GM18951 (cell line): ENCODE measurements at regions not wholly inside any gene's neighbourhood (a gene's known extent, or its start where the extent isn't known, plus 50 kb on each side); places are given as distances from the start of the nearest gene placed in this dataset.

Experiments used
- POLR2A ChIP-seq: IDR thresholded peaks from 4 replicates; pipeline ENCODE4 v1.6.1; 2011; ENCODE audit warnings: mild to moderate bottlenecking; ENCODE audit not compliant: insufficient read length, insufficient read depth; ENCODE audit errors: extremely low read depth
- in situ Hi-C: fragments of 300-500 bp; cut with MboI; formaldehyde crosslinking; loops from one replicate; pipeline ENCODE4 v1.12.0; 2022; ENCODE audit warnings: low sequenced_read_pairs, mixed read lengths, inconsistent platforms; ENCODE audit not compliant: unreplicated experiment

GRCh38 chr11:13098616-13099289 is 89.6 kb downstream of the RASSF10 start:
- TF ChIP-seq POLR2A = no peak
- in situ Hi-C loops = no loop called here

GRCh38 chr11:13101644-13102512 is 92.8 kb downstream of the RASSF10 start:
- TF ChIP-seq POLR2A = no peak
- in situ Hi-C loops = no loop called here

DNA sequence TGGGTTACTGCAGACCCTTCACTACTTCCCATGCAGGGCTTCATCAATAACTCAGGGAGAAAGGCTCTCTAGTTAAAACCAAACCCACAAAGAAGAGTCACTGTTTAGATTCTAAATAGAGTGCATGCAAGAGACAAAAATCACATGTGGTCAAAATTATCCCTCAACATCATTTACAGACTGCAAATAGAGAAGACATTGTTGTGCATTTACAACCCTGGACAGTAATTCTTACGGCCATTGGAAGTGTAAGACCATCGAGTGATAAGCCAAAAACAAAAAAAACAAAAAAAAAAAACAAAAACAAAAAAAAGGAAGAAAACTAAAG is 93.4 kb downstream of the RASSF10 start:
- in situ Hi-C loops = no loop called here
- no peak for TF ChIP-seq POLR2A

DNA sequence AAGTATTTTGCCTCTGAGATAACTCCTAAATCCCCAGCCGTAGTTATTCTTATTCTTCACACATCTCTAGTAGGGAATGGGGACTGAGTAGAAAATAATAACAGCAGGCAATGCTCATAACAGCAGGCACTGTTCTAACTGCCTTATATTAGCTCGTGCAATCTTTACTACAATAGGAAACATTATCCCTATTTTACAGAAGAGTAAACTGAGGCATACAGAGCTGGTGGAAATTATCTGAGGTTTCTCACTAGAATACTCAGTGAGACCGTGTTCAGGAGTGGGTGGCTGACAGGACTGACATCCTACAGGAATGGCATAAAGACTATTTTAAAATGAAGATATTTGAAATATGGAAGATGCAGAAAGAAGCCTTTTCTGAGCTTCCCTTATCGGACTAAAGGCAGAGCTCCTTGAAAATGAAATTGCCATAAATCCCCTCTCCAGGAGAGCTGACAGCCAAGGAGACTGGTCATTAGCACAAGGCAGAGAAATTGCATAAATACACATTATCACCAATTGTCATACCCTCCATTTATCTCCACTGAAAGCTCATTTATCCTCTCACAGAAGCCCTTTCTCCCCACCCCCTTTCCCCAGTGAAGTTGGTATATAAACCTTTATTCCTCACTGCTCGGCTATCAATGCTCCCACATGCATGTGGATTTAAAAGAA is 93.9 kb downstream of the RASSF10 start:
- in situ Hi-C loops = no loop called here
- TF ChIP-seq POLR2A = no peak

GRCh38 chr11:13103962-13104554 is 94.9 kb downstream of the RASSF10 start:
- in situ Hi-C loops = no loop called here
- no peak for TF ChIP-seq POLR2A

- in situ Hi-C loops = no loop called here
- no peak for TF ChIP-seq POLR2A
Observed at GRCh38 chr11:13104619-13105236, 95.6 kb downstream of the RASSF10 start.

GRCh38 chr11:13105237-13105844 is 96.2 kb downstream of the RASSF10 start:
- in situ Hi-C loops = no loop called here

DNA sequence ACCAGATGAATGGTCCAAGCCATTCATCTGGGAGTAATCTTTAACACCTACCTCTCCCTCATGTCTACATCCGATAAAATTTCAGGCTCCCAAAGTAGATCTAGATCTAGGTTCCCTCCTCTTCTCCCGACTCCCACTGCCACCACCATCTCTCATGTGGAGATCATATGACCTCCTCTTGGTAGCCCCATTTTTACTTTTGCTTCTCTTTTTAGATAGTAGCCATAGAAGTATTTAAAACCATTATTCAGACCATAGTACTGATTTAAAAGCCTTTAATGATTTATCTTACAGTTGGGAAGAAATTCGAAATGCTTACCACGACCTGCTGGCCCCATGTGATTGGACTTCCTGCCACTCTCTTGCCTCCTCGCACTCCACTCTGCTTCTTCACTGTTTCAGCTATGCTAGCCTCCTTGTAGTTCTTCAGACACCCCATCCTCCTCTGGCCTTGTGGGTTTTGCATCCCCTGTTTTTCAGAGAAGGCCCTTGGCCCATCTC is 98.5 kb downstream of the RASSF10 start:
- in situ Hi-C loops = no loop called here

More at GRCh38 chr11:13105237-13105844, 96.2 kb downstream of the RASSF10 start:
- no peak for TF ChIP-seq POLR2A

GRCh38 chr11:13108416-13108815 is 99.3 kb downstream of the RASSF10 start:
- in situ Hi-C loops = no loop called here
- TF ChIP-seq POLR2A = no peak

More for the DNA sequence above, 98.5 kb downstream of the RASSF10 start:
- no peak for TF ChIP-seq POLR2A

- no peak for TF ChIP-seq POLR2A
- in situ Hi-C loops = no loop called here
Observed at GRCh38 chr11:13109616-13110015, 100.5 kb downstream of the RASSF10 start.

- no peak for TF ChIP-seq POLR2A
- in situ Hi-C loops = no loop called here
Observed at GRCh38 chr11:13110145-13110544, 101.0 kb downstream of the RASSF10 start.
